HG03139 (cell line): ENCODE measurements at regions not wholly inside any gene's neighbourhood (a gene's known extent, or its start where the extent isn't known, plus 50 kb on each side); places are given as distances from the start of the nearest gene placed in this dataset.
"Not testable (repeated sequence)": the region's sequence is repeated elsewhere in the genome, so short reads cannot be mapped to it uniquely, and the experiment has no call there.

Experiments
- ATAC-seq: cut with Tn5 transposase; IDR thresholded peaks from one replicate; pipeline ENCODE4 v1.9.1; 2021; ENCODE audit not compliant: unreplicated experiment

GRCh38 chr12:58621126-58621525 is 299.2 kb downstream of the LRIG3 start:
- ATAC-seq = no peak

DNA sequence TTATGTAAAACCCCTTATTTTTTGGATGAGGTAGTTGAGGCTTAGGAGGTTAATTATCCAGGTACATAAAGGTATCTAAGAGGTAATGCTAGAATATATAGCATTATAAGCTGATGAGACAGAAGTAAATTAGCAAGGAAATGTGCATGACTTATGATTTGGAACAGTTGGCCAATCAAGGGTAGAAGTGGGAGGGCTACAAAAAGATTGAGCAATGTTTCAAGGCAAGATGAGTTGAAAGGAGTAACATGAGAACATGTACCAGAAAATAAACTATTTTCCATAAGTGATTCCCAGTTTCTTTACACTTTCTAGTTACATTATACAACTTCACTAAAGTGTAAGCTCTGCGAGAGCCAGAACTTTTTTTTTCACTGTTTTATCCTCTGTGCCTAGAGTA is 290.9 kb downstream of the LRIG3 start:
- ATAC-seq = no peak

DNA sequence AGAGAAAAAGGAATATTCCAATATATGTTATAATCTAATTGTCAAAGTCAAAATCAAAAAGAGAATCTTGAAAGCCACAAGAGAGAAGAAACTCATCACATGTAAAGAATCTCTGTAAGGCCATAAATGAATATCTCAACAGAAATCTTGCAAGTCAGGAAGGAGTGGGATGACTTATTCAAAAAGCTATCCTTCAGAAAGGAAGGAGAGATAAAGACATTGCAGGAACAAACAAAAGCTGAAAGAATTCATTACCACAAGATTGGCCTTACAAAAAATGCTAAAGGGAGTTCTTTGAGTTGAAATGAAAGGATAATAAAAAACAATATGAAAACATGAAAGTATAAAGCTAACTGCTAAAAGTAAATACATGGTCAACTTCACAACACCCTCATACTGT is 286.8 kb downstream of the LRIG3 start:
- ATAC-seq = no peak

- ATAC-seq = no peak
These were observed 280.9 kb downstream of the LRIG3 start for GRCh38 chr12:58639318-58639934.

- no peak for ATAC-seq
These were observed 280.0 kb downstream of the LRIG3 start for GRCh38 chr12:58640314-58640713.

DNA sequence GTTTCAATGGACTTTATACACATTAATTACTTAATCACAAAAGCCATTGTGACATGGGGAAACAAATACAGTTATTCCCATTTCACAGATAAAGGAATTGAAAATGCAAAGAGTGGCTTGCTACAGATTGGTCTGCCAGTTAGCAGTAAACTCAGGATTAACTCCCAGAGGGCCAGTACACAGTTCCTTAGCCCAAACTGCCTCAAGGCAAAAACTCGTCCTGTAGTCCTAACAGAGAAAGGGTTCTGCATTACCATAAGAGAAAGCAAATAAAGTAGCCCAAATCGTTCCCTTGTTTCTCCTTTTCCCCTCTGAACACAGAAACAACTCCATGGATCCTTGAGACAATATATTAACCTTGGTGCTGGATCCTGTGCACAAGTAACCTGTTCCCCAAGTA is 274.4 kb downstream of the LRIG3 start:
- ATAC-seq = no peak

DNA sequence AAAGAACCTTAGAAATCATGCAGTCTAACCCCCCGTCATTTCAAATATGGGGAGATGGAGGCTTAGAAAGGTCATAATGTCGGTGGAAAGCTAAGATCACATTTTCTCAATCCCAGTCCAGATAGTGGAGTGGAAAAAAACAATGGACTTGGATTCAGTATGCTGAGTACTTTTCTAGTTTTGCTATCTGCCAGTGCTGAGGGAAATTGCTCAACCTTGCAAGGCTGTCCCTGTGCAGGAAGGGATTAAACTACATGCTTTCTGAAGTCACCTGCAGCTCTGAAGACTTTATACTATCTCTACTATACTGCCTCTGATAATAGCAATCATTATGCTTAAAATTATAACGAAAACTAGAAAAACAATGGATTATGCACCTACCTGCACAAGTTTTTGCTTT is 272.8 kb downstream of the LRIG3 start:
- no peak for ATAC-seq

DNA sequence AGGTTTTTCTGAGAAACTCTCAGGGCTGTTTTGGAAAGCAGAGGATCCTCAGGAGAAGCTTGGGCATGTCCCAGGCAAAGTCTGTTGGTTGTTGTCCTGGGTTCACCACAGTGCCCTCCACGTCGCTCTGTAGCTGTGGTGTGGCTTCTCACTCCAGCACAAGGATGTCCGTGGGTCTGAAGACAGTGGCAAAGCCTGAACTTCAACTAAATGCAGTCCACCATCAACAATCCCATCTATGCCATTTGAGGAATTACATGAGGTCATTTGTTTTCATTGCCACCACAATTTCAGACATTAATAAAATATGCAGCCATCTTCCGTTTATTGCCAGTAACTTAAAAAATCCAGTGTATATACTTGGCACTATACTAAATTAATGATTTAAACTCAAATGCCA is 272.1 kb downstream of the LRIG3 start:
- no peak for ATAC-seq

DNA sequence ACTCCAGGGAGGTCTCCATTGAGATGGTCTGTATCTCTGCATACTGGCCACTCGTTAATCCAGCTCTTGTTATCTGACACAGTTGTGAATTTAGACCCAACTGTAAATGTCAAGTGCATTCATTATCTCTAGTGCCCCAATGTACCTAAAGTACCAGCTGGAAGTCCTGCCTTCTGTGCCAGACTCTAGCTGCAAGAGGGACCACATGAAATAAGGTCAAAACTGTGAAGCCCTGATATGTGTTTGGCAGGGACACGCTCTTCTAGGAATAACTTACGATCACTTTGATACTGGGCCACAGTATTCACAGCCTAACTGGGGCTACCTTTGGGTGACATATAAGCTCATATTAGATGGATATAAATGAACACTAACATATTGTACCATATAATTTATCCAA is 268.5 kb downstream of the LRIG3 start:
- ATAC-seq = no peak

GRCh38 chr12:58654021-58654420 is 266.3 kb downstream of the LRIG3 start:
- ATAC-seq = no peak

GRCh38 chr12:58655375-58655774 is 264.9 kb downstream of the LRIG3 start:
- ATAC-seq = no peak

DNA sequence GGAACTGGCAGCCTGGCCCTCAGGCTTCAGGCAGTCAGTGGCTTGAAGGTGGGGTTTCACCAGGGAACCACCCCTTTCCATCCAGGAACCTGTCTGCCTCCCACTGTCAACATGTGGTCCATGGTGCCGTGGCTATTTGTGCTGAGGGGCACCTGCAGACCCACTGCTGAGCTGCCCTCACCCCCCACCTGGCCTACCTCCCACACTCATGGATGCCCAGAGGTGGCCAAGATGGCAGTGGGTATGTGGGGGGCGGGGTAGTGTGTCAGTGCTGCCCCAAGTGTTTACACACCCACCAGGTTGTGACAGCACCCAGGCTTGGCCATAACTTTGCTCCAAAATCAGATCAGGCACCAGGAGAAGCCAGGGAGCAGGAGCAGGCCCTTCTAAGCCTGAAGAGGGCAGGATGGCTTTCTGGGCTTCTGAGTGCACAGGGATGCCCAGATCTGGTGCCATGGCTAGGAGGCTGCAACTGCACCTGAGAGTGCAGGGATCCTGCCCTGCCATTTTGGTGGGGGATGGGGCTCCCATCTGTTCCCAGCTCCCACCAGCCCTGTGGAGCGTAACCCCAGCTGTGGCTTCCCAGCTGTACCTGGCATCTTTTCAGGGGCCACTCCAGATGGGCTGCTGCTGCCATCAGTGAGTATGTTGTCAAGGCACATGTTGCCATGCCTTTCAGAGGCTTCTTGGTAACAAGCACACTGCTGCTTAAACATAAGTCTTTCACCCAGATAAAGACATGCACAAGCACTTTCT is 263.9 kb downstream of the LRIG3 start:
- no peak for ATAC-seq

- no peak for ATAC-seq
These were observed 263.1 kb downstream of the LRIG3 start for GRCh38 chr12:58657190-58657589.

GRCh38 chr12:58665375-58665774 is 254.9 kb downstream of the LRIG3 start:
- ATAC-seq = no peak

DNA sequence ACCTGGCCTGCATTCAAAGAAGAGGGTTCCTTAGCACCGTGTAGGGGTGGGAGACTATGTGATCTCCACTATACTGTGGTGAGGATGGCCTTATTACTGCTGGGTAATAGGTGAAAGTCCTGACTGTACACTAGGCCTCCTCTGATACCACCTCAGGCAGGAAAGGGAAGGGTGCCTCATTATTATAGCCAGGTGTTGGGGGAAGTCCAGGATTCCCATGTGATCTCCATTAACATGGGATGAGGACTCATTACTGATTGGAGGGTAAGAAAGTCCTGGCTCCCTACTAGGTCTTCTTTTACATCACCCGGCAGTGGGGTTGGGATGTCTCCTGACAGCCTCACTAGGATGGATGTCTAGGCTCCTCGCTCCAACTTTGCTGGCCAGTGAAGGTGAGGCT is 252.1 kb downstream of the LRIG3 start:
- no peak for ATAC-seq

DNA sequence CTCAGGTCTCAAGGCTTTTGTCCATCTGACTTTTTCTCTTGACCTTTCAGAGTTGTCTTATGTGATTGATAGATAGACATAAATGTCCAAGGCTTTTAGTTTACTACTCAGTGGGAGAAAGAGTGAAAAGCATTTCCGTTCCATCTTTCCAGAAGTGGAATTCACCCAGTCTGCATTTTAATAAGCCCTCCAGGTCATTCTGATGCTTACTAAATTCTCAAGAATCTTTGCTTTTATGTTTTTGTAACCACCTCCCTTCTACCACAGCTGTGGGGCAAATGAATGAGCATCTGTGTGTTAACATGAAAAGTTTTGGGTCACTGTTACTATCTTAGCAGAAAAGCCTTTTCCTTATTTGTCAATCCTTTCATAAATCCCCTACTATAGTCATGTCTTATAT is 251.4 kb downstream of the LRIG3 start:
- no peak for ATAC-seq

GRCh38 chr12:58670623-58671022 is 249.7 kb downstream of the LRIG3 start:
- ATAC-seq = no peak

DNA sequence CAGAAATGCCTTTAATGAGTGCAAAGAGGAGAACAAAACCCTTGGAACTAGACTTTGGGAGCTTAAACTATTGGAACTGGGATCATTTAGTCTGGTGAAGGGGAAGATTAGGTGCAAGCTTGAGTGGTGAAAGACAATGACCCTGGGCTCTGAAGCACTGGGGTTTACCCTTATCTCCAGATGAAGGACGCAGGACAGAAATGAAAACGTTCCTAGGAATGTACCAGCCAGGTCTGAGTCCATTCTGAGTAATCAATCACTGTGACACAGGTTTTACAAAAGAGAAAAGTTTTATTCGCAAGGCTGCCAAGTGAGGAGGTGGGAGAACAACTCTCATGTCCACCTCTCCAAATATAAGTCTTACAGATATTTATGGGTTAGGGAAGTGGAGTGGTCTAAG is 249.1 kb downstream of the LRIG3 start:
- ATAC-seq = no peak

- ATAC-seq = no peak
These were observed 247.3 kb downstream of the LRIG3 start for GRCh38 chr12:58673021-58673420.

GRCh38 chr12:58677833-58678232 is 242.5 kb downstream of the LRIG3 start:
- not testable (repeated sequence) for ATAC-seq

DNA sequence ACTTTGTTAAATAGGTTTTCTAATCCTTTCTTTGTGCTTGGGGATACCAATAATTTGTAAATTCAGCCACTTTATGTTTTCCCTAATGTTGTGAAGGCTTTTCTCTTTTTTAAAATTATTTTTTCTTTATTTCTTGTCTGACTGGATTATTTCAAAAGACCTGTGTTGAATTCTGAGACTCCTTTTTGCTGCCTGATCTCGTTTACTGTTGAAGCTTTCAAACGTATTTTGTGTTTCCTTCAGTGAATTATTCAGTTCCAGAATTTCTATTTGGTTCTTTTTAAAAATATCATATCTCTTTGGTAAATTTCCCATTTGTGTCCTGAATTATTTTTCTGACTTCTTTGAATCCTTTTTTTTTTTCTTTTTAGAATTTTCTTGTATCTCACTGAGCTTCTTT is 241.6 kb downstream of the LRIG3 start:
- ATAC-seq = no peak

- no peak for ATAC-seq
These were observed 238.6 kb downstream of the LRIG3 start for GRCh38 chr12:58681730-58682129.

DNA sequence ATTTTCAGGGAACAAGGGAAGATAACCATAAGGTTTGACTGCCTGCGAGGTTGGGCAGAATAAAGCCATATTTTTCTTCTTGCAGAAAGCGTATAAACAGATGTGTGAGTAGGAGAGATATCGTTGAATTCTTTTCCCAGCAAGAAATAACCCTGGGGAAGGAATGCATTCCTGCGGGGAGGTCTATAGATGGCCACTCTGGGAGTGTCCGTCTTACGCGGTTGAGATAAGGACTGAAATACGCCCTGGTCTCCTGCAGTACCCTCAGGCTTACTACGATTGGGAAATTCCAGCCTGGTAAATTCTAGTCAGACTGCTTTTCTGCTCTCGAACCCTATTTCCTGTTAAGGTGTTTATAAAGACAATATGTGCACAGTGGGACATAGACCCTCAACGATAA is 225.0 kb downstream of the LRIG3 start:
- ATAC-seq = no peak
